ENCODE measurements at regions not wholly inside any gene's neighbourhood (a gene's known extent, or its start where the extent isn't known, plus 50 kb on each side); places are given as distances from the start of the nearest gene placed in this dataset.

DNA sequence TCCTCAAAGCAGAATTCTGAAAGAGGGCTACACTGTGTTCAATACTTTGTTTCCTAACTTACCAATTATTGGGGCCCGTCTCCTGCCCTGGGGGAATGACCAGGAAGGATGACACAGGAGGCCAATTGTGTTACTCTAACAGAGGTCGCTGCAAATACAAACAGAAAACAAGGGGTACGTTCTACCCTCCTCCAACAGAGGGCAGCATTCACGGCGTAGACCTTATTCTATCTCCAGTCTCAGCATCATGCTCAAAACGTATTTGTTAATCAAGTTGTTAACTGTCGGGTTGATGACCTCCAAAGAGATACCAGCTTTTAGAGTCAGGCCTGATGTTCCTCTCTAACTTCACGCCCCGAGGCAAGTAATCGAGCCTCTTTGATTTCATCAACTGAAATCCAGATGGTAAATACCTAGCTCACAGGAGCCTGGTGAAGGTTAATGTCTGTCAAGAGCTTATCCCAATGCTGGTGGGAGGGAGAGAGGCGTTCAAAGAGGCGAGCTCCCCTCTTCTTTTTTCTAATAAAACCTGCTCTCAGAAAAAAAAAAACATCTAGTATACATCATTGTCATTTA, 181.0 kb upstream of the KCNIP4 start:
- TF ChIP-seq, protein P1, sequence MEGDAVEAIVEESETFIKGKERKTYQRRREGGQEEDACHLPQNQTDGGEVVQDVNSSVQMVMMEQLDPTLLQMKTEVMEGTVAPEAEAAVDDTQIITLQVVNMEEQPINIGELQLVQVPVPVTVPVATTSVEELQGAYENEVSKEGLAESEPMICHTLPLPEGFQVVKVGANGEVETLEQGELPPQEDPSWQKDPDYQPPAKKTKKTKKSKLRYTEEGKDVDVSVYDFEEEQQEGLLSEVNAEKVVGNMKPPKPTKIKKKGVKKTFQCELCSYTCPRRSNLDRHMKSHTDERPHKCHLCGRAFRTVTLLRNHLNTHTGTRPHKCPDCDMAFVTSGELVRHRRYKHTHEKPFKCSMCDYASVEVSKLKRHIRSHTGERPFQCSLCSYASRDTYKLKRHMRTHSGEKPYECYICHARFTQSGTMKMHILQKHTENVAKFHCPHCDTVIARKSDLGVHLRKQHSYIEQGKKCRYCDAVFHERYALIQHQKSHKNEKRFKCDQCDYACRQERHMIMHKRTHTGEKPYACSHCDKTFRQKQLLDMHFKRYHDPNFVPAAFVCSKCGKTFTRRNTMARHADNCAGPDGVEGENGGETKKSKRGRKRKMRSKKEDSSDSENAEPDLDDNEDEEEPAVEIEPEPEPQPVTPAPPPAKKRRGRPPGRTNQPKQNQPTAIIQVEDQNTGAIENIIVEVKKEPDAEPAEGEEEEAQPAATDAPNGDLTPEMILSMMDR (conservative IDR thresholded peaks at IDR 0.05) = peak; percentile 76

DNA sequence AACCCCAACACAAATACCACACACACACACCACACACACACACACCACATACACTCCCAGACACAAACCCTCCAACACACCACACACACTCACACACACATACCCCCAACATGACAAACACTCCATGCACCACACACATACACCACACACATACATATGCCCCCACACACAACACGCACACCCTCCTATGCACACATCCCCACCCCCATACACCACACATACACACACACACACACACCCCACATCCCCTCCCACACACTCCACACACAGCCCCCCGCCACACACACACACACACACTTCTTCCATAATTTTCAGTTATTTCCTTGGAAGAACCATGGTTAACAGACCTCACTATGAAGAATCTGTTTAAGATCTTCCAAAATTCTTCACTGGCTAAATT, 173.5 kb upstream of the KCNIP4 start:
- H3K27ac ChIP-seq = no peak overlapping the region
- TF ChIP-seq, protein P1 (conservative IDR thresholded peaks at IDR 0.05) = no peak

More for the DNA sequence above, 181.0 kb upstream of the KCNIP4 start:
- no peak overlapping the region for H3K27ac ChIP-seq

DNA sequence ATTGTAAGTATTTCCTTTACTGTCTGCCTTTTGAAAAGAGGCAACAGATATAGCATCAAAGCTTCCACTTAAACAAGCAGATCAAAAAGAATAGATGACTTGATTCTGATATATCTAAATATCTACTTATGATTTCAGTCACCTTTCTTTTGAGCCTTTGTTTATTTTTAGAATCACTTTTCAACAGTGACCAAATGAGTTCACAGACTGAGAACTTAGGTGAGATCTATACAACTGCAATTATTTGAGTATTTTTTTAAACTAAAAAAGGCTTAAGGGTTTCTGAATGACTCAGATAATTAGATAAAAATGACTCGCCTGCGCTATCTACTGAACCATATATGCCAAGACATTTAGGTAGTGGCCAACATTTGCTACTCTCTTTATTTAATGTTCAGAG, 166.7 kb upstream of the KCNIP4 start:
- TF ChIP-seq, protein P1 (conservative IDR thresholded peaks at IDR 0.05) = no peak
- no peak overlapping the region for H3K27ac ChIP-seq

DNA sequence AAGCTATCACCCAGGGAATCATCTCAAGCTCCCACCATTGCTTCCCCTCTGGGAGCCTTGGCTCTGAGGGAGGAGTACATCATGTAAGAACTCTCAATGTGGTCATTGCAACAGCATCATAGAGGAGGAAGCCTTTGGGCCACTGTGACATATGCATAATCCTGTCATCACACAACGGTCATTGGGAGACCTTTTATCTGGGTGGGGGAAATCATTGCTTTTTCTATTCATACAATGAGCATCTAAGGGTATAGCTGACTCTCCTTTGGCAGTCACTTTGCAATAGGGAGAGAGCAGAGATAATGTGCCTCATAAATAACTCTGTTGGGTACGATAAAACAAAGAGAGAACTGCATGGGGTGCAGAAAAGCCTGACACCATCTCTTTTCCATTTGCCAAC, 155.2 kb upstream of the KCNIP4 start:
- H3K27ac ChIP-seq = no peak overlapping the region
- TF ChIP-seq, protein P1 (conservative IDR thresholded peaks at IDR 0.05) = no peak

DNA sequence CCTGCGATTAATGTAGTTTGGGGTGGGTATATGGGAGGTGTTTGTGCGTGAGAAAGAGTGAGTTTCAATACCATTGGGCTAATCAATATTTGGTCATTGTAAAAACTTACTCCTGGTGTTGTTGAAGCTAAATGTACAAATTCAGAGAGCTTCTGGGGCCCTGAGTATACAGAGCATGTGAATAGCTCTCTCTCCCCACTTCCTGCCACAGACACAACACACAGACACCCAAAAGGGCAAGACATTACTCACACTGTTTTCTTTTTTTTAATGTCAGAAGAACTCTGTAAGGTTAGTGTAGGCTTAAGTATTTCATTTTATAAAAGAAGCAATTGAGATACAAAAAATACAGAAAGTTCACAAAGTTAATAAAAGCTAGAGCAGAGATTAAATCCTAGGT, 151.3 kb upstream of the KCNIP4 start:
- no peak overlapping the region for H3K27ac ChIP-seq
- TF ChIP-seq, protein P1 (conservative IDR thresholded peaks at IDR 0.05) = no peak

DNA sequence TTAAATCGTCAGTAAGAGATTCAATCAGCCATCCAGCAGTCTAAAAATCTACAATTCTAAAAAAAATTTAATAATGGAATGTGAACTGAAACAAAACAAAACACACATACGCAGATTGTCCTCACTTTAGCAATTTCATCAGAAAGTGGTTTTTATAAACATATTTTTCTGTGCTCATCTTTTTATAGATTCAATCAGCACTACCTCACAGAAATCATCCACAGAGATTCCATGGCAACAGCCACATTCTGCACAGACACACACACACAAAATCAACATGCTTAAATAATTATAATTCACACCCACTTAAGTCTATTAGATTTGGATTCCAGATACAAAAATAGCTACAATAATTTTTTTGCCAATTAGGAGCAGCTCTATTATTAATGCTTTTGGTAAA, 149.0 kb upstream of the KCNIP4 start:
- TF ChIP-seq, protein P1 (conservative IDR thresholded peaks at IDR 0.05) = no peak

DNA sequence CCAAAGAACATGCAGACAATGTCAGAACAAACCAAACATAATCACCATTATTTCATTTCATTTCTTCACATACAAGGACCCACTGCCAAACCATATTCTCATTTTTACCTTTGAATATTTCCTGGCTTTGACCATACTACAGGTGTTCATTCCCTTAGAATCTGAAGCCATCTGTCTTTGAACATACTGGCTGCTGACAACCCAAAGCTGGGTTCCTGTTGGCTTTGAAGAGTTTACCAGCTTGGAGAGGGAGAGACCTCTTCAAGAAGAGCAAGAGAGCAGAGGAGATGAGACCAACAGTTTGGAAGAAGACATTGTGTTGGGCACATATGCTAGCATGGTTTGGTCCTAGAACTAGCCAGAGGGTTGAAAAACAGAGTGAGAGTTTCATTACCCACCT, 145.6 kb upstream of the KCNIP4 start:
- TF ChIP-seq, protein P1 (conservative IDR thresholded peaks at IDR 0.05) = no peak
- no peak overlapping the region for H3K27ac ChIP-seq

More for the DNA sequence above, 149.0 kb upstream of the KCNIP4 start:
- H3K27ac ChIP-seq = no peak overlapping the region

Measured in VCaP (cell line).